ENCODE measurements at regions not wholly inside any gene's neighbourhood (a gene's known extent, or its start where the extent isn't known, plus 50 kb on each side); places are given as distances from the start of the nearest gene placed in this dataset.

DNA sequence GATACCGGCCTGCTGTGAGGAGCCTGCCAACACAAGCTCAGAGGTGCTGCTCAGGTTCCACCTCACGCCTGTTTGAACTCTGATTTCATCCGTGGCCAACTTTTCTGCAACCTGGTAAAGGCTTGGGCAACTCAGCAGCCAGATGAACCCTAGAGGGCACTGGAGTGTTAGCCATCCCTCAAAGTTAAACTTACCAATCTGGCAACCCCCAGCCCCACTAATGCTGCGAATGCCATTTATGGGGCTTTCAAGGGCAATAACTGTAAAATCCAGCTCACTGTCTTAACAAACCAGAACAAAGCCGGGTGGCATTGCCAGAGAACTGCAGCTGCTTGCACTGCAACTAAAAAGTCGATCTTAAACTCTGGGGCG, 105.5 kb downstream of the AXIN2 start:
- TF ChIP-seq, protein P1, sequence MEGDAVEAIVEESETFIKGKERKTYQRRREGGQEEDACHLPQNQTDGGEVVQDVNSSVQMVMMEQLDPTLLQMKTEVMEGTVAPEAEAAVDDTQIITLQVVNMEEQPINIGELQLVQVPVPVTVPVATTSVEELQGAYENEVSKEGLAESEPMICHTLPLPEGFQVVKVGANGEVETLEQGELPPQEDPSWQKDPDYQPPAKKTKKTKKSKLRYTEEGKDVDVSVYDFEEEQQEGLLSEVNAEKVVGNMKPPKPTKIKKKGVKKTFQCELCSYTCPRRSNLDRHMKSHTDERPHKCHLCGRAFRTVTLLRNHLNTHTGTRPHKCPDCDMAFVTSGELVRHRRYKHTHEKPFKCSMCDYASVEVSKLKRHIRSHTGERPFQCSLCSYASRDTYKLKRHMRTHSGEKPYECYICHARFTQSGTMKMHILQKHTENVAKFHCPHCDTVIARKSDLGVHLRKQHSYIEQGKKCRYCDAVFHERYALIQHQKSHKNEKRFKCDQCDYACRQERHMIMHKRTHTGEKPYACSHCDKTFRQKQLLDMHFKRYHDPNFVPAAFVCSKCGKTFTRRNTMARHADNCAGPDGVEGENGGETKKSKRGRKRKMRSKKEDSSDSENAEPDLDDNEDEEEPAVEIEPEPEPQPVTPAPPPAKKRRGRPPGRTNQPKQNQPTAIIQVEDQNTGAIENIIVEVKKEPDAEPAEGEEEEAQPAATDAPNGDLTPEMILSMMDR (conservative IDR thresholded peaks at IDR 0.05 in 1 of 2, IDR thresholded peaks at IDR 0.05 in 1 of 2; ENCODE audit: extremely low read depth in 1 of 2, insufficient read depth in 1 of 2, low read depth in 1 of 2, low read length in 2 of 2) = peak in 1 of 2 donors; percentile 29
- TF ChIP-seq EZH2 (IDR thresholded peaks at IDR 0.05; ENCODE audit: borderline replicate concordance, low read length) = no peak

Measured in mammary epithelial cell (primary cell).